BLaER1 (cell line): ENCODE measurements at regions not wholly inside any gene's neighbourhood (a gene's known extent, or its start where the extent isn't known, plus 50 kb on each side); places are given as distances from the start of the nearest gene placed in this dataset.
"Not testable (repeated sequence)": the region's sequence is repeated elsewhere in the genome, so short reads cannot be mapped to it uniquely, and the experiment has no call there.

Experiments used
- H3K27ac ChIP-seq: shearing (Covaris generic); formaldehyde crosslinking; 2 replicates; pipeline ENCODE4 v1.8.1; 2022
- H3K27me3 ChIP-seq: shearing (Covaris generic); formaldehyde crosslinking; 2 replicates; pipeline ENCODE4 v1.8.1; 2022
- H3K36me3 ChIP-seq: shearing (Covaris generic); formaldehyde crosslinking; 2 replicates; pipeline ENCODE4 v1.8.1; 2022
- H3K4me1 ChIP-seq: shearing (Covaris generic); formaldehyde crosslinking; 2 replicates; pipeline ENCODE4 v1.8.1; 2022
- H3K4me2 ChIP-seq: shearing (Covaris generic); formaldehyde crosslinking; 2 replicates; pipeline ENCODE4 v1.8.1; 2022
- H3K4me3 ChIP-seq: shearing (Covaris generic); formaldehyde crosslinking; 2 replicates; pipeline ENCODE4 v1.8.1; 2022
- H3K9ac ChIP-seq: shearing (Covaris generic); formaldehyde crosslinking; 2 replicates; pipeline ENCODE4 v1.8.1; 2022
- H3K9me3 ChIP-seq: shearing (Covaris generic); formaldehyde crosslinking; 2 replicates; pipeline ENCODE4 v1.8.1; 2022
- H4K20me1 ChIP-seq: shearing (Covaris generic); formaldehyde crosslinking; 2 replicates; pipeline ENCODE4 v1.8.1; 2022
- Cebpa-rat ChIP-seq: shearing (Covaris generic); IDR thresholded peaks from 2 replicates; pipeline ENCODE4 v1.8.1; 2022

DNA sequence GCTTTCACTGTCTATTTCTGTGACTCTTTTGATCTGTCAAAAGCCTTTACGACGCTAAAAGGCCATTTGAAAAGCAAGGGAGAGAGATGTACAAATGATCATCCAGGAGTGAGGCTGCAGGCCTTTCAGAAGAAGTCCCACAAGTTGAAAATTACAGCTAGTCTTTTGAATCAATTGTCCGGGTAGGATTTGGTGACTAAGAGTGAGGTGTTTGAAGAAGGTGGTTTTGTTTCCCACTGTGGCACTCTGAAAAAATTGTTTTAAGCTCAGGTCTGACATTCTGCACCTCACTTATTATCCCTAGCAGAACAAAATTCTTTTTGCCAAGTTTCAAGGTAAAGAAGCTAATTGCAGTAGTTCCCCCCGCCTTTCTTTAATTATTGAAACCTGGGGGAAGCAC lies 50.8 kb upstream of the TMEM108 start:
- Histone ChIP-seq H3K36me3 (no peaks in the 10 kb centered on the region), H3K4me1 (no peaks in the 10 kb centered on the region), H3K27me3 (no peaks in the 10 kb centered on the region), H3K4me2 (no peak overlapping the region), H4K20me1 (no peaks in the 10 kb centered on the region), H3K9ac (no peak overlapping the region), H3K4me3 (no peak overlapping the region), H3K9me3 (no peaks in the 10 kb centered on the region), H3K27ac (no peak overlapping the region)
- no peak for TF ChIP-seq Cebpa-rat

DNA sequence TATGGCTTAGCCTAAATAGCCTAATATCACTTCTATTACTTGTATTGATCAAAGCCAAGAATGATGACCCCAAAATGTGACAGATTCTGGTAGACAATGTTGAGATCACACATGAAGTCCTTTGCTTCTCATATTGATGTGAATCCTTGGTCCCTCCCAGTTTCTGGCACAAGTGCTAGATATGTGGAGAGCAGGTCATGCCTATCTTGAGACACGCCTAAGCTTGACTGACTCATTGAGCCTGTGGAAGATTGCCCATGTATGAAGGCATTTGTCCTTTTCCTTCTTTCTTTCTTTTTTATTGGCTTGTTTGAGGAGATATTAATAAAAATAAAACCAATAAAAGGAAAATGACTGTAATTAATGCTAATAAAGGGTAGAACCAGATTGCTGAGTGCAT lies 54.0 kb upstream of the TMEM108 start:
- Histone ChIP-seq H3K27me3 (no peaks in the 10 kb centered on the region), H3K9ac (no peak overlapping the region), H3K4me2 (no peak overlapping the region), H3K4me3 (no peak overlapping the region), H3K36me3 (no peaks in the 10 kb centered on the region), H3K4me1 (no peaks in the 10 kb centered on the region), H3K9me3 (no peaks in the 10 kb centered on the region), H3K27ac (no peak overlapping the region), H4K20me1 (no peaks in the 10 kb centered on the region)
- no peak for TF ChIP-seq Cebpa-rat

DNA sequence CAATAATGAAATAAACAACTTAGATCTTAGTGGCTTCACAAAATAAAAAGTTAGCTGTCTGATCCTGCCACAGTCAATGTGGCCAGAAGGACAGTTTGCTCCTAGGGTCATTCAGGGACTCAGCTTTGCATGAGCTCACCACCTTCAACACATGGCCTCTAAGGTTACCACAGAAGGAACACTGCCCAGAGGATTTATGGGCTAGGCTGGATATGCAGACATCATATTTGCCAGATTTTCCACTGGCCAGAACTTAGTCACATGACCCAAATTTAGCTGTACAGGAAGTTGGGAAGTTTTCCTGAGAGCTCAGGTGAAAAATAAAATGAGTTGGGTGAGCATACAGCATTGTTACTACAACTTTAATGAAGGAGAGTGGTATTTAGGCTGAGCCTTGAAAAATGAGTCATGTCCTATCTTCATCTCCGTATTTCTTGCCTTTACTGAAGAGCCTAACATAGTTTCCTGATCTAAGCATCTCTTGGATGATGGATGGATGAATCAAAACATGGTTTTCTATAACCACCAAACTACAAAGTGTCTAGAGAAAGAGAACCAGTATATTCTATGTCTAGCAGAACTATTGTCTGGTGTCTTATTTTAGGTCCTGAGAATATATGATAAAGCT lies 54.9 kb upstream of the TMEM108 start:
- TF ChIP-seq Cebpa-rat, result no peak

GRCh38 chr3:132981719-132982118 lies 56.5 kb upstream of the TMEM108 start:
- no peaks in the 10 kb centered on the region for H3K27me3 ChIP-seq
- H3K9me3 ChIP-seq, result no peaks in the 10 kb centered on the region
- TF ChIP-seq Cebpa-rat, result no peak
- H3K4me1 ChIP-seq, result no peaks in the 10 kb centered on the region
- no peaks in the 10 kb centered on the region for H4K20me1 ChIP-seq
- H3K4me3 ChIP-seq, result no peak overlapping the region
- H3K36me3 ChIP-seq, result no peaks in the 10 kb centered on the region
- H3K4me2 ChIP-seq, result no peak overlapping the region
- no peak overlapping the region for H3K27ac ChIP-seq
- H3K9ac ChIP-seq, result no peak overlapping the region

More for the DNA sequence above, 54.9 kb upstream of the TMEM108 start:
- Histone ChIP-seq H3K27me3 (no peaks in the 10 kb centered on the region), H4K20me1 (no peaks in the 10 kb centered on the region), H3K36me3 (no peaks in the 10 kb centered on the region), H3K4me3 (no peak overlapping the region), H3K9ac (no peak overlapping the region), H3K4me2 (no peak overlapping the region), H3K4me1 (no peaks in the 10 kb centered on the region), H3K9me3 (no peaks in the 10 kb centered on the region), H3K27ac (no peak overlapping the region)

DNA sequence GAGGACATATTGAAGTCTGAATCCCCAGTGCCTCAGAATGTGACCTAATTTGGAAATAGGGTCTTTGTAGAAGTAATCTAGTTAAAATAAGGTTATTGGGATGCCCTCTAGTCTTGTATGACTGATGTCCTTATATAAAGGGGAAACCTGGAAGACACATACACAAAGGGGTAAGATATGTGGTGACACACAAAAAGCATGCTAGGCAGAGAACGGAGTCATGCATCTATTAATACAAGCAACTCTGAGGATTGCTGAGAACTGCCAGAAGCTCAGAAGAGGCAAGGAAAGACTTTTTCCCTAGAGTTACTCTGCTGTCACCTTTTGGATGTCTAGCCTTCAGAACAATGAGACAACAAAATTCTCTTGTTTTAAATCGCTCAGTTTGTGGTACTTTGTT lies 58.1 kb upstream of the TMEM108 start:
- no peak overlapping the region for H3K27ac ChIP-seq
- H3K4me1 ChIP-seq, result no peaks in the 10 kb centered on the region
- H3K9me3 ChIP-seq, result no peaks in the 10 kb centered on the region
- H3K9ac ChIP-seq, result no peak overlapping the region
- H3K4me3 ChIP-seq, result no peak overlapping the region
- H4K20me1 ChIP-seq, result no peaks in the 10 kb centered on the region
- no peaks in the 10 kb centered on the region for H3K27me3 ChIP-seq
- no peak for TF ChIP-seq Cebpa-rat
- no peaks in the 10 kb centered on the region for H3K36me3 ChIP-seq
- H3K4me2 ChIP-seq, result no peak overlapping the region

GRCh38 chr3:132979606-132980005 lies 58.6 kb upstream of the TMEM108 start:
- H3K4me2 ChIP-seq, result no peak overlapping the region
- H3K36me3 ChIP-seq, result no peaks in the 10 kb centered on the region
- H3K4me3 ChIP-seq, result no peak overlapping the region
- no peaks in the 10 kb centered on the region for H3K27me3 ChIP-seq
- H3K9me3 ChIP-seq, result no peaks in the 10 kb centered on the region
- no peaks in the 10 kb centered on the region for H4K20me1 ChIP-seq
- no peak overlapping the region for H3K27ac ChIP-seq
- no peak for TF ChIP-seq Cebpa-rat
- H3K9ac ChIP-seq, result no peak overlapping the region
- H3K4me1 ChIP-seq, result no peaks in the 10 kb centered on the region

GRCh38 chr3:132978946-132979345 lies 59.2 kb upstream of the TMEM108 start:
- H3K4me3 ChIP-seq, H3K9me3 ChIP-seq, H3K4me2 ChIP-seq, H3K27ac ChIP-seq, H3K27me3 ChIP-seq, H3K4me1 ChIP-seq, H3K9ac ChIP-seq, H4K20me1 ChIP-seq, H3K36me3 ChIP-seq: not testable (repeated sequence)

- Histone ChIP-seq H3K4me3 (no peak overlapping the region), H3K36me3 (no peaks in the 10 kb centered on the region), H3K27me3 (no peaks in the 10 kb centered on the region), H3K27ac (no peak overlapping the region), H4K20me1 (no peaks in the 10 kb centered on the region), H3K4me1 (no peaks in the 10 kb centered on the region), H3K9me3 (no peaks in the 10 kb centered on the region), H3K9ac (no peak overlapping the region), H3K4me2 (no peak overlapping the region)
- TF ChIP-seq Cebpa-rat, result no peak
These were observed 59.7 kb upstream of the TMEM108 start for GRCh38 chr3:132978464-132978863.

DNA sequence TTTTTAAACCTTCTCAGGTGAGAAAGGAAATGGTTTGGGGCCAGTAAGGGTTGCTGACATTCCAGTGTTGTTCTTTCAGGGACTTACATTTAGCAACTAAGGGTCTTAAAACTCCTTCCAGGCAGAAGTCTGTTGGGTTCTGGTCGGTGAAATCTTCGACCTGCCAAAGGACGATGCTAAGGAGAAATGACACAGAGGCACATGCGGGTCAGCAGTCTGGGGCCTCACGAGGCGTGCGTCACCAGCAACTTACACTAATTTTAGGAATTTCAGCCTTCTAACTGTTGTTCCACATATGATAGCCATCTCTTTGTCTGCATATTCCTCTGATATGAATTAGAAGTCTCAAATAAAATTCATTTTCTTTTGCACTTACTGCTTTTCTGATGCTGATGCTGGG lies 64.1 kb upstream of the TMEM108 start:
- Histone ChIP-seq H3K4me1 (no peaks in the 10 kb centered on the region), H3K27ac (no peak overlapping the region), H4K20me1 (no peaks in the 10 kb centered on the region), H3K4me2 (no peak overlapping the region), H3K36me3 (no peaks in the 10 kb centered on the region), H3K27me3 (no peaks in the 10 kb centered on the region), H3K9me3 (no peaks in the 10 kb centered on the region), H3K9ac (no peak overlapping the region), H3K4me3 (no peak overlapping the region)
- no peak for TF ChIP-seq Cebpa-rat

- no peak overlapping the region for H3K9ac ChIP-seq
- H3K4me2 ChIP-seq, result no peak overlapping the region
- H4K20me1 ChIP-seq, result no peaks in the 10 kb centered on the region
- no peaks in the 10 kb centered on the region for H3K36me3 ChIP-seq
- H3K9me3 ChIP-seq, result no peaks in the 10 kb centered on the region
- no peak overlapping the region for H3K4me3 ChIP-seq
- TF ChIP-seq Cebpa-rat, result no peak
- H3K4me1 ChIP-seq, result no peaks in the 10 kb centered on the region
- H3K27me3 ChIP-seq, result no peaks in the 10 kb centered on the region
- no peak overlapping the region for H3K27ac ChIP-seq
These were observed 64.8 kb upstream of the TMEM108 start for GRCh38 chr3:132973441-132973840.

- Histone ChIP-seq H3K27me3 (no peaks in the 10 kb centered on the region), H3K9me3 (no peaks in the 10 kb centered on the region), H3K36me3 (no peaks in the 10 kb centered on the region), H3K4me2 (no peak overlapping the region), H3K4me3 (no peak overlapping the region), H3K9ac (no peak overlapping the region), H3K27ac (no peak overlapping the region), H4K20me1 (no peaks in the 10 kb centered on the region), H3K4me1 (no peaks in the 10 kb centered on the region)
- no peak for TF ChIP-seq Cebpa-rat
These were observed 65.9 kb upstream of the TMEM108 start for GRCh38 chr3:132972333-132972732.
